ENCODE measurements at regions not wholly inside any gene's neighbourhood (a gene's known extent, or its start where the extent isn't known, plus 50 kb on each side); places are given as distances from the start of the nearest gene placed in this dataset.

DNA sequence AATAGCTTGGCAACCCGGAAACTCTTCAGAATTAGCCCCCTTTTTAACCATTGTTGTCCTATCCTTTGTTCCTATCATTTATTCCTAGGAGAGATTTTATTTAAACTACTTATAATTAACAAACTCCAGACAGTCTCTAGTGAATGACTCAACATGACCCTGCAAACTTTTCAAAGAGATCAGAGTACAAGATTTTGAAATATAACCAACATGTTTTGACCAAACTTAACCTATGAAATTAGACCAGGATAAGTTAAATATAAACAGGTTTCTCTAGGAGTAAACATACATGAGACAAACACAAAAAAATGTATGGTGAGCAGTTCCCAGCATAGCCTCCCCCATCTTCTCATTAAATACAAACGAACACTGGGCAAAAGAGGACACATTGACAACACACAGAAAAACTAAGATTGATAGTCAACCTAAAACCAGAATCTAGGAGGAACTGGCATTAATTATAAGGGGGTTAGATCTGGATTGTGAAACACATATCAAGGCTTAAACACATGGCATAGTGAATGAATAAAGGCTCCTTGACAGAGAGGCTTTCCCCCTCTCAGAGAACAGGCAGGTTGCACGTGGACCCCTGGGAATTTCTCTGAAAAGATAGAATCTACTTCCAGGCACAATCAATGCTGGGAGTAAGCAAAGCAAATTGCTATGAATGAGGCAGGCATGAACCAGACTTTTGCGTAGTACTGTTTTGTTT lies 284.1 kb downstream of the IRS1 start:
- no peak for DNase-seq

DNA sequence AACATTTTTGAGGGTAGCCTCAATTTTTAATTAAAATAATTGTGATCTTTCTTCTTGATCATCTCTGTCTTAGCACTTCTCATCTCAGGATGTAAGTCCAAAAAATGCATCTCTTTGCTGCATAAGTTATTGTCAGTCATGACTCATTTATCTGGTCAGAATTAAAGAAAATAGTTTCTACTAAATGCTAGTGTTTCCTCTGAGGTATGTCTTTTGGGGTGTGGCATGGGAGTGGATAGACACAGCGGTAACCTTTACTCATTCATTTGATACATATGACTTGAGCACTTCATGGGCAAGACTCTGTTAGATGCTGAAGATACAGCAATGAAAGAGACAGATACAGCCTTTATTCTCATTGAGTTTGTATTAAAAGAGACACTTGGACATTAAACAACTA lies 284.7 kb downstream of the IRS1 start:
- DNase-seq = no peak

GRCh38 chr2:226511311-226511710 lies 288.3 kb downstream of the IRS1 start:
- DNase-seq = no peak

DNA sequence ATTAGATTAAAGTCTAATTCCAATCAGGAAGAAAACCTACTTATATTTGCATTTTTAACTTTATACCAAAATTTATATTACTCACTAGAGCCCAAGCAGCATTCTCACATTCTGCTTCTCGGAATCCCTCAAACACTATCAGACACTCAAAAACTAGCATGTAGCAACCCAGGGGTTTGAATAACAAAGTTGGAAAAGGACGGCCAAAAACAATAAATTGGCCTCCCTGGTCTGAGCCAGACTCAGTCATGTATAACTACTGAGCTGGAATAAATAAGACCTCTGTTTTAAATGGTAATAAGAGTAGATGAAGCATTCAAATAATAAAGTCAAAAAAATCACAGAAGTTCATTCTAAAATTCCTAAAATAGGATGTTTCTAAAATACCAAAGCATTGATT lies 290.9 kb downstream of the IRS1 start:
- no peak for DNase-seq

- no peak for DNase-seq
These were observed 291.6 kb downstream of the IRS1 start for GRCh38 chr2:226508005-226508404.

- DNase-seq = no peak
These were observed 302.3 kb downstream of the IRS1 start for GRCh38 chr2:226497146-226497909.

GRCh38 chr2:226496273-226496550 lies 303.4 kb downstream of the IRS1 start:
- no peak for DNase-seq

- DNase-seq = no peak
These were observed 304.0 kb downstream of the IRS1 start for GRCh38 chr2:226495466-226496272.

GRCh38 chr2:226491112-226491511 lies 308.5 kb downstream of the IRS1 start:
- DNase-seq = no peak

DNA sequence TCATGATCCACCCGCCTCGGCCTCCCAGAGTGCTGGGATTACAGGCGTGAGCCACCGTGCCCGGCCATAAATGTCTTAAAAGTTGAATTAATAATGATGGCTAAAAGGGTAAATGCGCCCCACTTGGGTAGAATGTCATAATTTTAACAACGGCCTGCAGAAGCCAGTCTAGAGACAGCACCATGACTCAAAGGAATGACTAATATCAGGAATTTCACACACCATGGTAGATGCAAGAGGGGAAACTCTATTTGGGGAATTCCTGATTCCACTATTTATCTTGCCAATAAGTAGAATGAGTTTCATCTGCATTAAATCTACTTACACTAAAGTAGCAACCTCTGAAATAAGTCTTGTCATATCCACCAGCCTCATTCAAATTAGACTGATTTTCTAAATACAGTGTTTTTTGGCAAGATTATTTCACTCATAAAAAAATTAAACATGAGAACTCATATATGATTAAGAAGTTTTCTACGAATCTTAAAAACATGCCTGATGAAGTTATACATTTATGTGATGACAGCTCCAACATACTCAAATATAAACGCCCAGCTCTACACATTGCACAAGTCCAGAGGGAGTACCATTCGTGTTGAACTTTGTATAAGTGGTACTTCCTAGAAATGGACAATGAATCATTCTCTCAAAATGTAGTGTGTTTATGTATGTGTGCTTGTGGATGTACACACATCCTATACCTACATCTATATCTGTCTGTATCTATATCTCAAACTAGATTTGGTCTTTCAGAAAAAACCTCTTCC lies 309.7 kb downstream of the IRS1 start:
- no peak for DNase-seq

DNA sequence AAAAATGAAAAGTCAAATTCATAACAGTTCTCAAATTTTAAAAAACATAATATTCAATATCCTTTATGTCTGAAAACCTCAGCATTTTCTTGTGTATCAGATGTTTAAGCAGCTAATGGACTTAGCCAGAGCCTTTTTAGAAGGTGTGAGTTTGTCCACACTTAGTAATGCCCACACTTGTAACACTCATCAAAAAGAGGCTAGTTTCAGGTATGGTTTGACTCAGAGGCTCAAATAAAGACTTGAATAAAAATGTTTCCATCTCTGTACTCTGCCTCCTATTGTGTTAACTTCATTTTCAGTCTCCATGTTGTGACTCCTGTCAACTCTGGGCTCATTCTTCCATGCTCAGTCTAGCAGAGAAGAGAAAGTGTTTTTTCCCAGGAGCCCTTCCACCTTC lies 311.6 kb downstream of the IRS1 start:
- DNase-seq = no peak

GRCh38 chr2:226487573-226487972 lies 312.0 kb downstream of the IRS1 start:
- DNase-seq = no peak

DNA sequence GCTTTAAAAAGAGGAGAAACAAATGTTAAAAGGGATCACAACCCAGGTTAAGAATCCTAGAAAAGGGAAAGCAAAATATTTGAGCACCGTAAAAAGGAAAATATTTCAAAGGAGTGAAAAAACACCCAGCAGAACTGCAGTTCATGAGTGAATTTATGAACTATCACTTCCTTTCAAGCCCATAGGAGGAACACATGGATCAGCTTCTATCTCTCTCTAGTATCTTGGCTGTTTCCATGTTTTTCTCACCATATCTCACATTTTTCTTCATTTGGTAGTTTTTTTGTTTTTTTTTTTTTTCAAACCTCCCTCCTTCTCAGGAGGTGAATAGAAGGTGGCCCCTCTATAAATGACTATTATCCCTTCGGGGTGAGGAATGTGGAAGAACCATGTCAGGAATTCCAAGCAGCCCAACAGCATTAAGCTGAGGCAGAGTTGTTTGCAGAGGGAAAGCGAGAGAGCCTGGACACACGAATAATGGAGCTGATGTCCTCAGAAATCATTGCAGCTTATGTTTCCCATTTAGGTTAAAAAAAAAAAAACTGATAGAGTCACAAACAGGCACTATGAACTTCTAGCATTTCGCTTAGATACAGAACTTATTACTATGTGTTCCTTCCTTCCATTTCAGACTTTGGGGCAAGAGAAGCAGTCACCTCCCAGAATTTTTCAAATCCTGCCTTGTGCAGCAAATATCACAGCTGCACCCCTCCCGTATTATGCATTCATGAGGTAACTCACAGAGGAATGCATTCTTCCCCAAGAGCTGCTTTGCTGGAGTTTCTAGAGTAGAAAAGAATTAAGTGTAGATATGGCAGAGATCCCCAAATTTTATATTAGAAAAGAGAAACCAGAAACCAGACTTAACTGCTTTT lies 315.6 kb downstream of the IRS1 start:
- DNase-seq = no peak

DNA sequence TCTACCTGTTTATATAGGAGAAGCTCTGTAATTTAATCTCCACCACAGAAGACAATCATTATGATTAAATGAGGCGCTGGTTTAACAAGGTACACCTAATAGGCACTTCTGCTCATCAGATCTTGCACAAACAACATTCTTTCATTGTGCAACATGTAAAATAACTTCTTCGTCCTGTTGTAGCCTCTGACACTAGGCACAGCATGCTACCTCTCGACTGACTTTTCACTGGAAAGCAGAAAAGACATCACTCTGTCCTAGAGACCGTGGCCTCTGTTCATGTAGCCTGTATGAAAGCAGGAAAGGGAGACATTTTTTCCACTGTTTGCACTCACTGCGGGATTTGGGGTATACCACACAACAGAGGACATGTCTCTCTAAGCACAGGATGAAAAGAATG lies 316.5 kb downstream of the IRS1 start:
- DNase-seq = no peak

DNA sequence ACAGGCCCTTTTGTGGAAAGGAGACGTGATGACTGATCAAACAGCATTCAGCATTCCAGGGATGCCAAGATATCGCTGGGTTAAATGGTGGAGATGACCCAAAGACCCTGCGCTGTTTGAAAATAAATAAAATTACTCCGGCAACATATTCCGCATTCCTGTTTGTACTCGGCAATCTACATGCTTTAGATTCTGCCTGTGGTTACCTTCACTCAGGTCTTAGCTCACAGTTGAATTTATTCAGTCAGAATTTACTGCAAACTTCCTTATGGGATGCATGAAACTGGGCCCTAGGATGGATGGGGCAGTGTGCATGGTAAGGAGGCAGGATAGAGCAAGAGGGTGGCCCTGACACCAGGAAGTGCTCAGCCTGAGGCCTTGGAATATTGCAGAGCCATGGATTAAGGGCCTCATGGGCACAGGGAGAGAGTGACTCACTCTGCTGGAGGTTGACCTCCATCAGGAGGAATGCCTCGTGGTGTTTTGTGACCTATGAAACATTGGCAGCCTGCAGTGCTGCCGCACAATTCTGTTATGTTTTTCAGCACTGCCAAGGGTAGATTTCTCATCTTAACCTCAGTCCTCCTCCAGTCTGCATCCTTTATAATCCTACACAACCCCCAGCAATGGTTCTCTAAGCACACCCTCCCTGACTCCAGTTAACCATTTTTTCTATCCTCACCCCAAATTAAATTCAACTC lies 321.4 kb downstream of the IRS1 start:
- no peak for DNase-seq

DNA sequence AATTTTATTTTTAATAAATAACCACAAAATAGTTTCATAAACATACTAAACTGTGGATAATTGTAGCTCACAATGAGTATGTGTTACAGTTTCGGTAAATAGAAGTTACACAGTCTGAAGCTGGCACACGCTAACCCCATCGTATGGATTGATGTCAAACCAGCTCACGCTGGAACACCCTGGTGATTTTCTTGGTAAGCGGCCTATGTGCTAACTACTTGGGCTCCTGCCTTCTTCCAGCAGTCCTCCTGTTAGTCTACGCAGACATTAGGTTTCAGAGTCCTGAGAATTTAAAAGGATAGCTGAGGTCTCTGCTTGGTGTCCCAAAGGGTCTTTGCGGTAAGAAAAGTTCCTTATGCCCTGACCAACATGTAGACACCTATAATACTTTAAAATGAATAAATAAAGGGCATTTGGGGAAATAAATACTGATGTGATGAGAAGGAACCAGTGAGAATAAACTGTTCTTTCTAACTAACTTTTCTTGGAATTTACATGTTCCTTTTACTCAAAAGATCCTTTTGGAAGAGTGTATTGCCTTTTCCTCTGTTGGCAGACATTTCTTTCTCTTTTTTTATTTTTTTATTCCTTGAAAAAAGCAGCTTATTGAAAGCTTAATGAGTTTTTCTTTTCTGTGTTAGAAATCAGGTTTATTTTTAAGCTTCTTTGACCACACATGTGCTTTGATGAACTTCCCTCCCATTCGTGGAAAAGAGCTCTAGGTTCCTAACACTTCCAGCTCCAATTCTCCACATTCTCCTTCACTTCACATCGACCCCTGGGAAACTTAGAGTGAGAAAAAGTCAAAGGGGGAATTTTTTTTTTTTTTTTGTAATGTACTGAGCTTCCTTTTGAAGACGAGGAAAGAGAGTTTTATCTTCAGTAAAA lies 322.2 kb downstream of the IRS1 start:
- no peak for DNase-seq

DNA sequence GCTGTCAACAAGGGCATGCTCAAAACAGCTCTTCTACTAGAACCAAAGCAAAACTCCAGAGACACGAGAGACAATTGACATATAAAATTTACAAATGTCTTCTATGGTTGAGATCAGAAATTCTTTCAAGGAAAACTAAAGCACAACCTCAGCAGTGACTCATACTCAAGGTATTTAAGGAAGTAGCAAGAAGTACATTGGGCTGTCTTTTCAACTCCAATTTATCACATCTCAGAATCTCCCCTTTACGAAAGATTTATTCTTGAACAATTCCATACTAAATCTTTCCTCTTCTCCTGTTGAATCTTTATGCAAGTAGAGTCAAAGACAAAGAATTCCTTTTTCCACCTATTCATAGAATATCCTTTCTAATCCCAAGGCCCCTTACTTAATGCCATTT lies 324.0 kb downstream of the IRS1 start:
- no peak for DNase-seq

DNA sequence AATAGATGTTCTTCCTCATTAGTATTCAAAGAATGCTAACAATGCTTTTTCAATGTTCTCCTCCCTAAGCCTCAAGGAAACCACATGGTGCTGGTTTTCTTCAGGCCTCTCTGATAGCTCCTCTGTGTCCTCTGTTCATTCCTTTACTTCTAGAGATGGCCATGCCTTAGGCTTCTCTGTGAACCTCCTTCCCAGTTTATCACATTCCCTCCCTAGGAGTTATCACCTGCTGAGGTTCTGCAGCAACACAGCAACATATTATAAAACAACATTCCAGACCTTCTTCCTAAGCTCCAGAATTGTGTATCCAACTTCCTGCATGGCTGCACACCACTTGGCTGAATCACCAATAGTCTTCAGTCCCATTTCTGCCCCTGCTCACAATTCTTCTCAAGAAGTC lies 325.5 kb downstream of the IRS1 start:
- DNase-seq = no peak

DNA sequence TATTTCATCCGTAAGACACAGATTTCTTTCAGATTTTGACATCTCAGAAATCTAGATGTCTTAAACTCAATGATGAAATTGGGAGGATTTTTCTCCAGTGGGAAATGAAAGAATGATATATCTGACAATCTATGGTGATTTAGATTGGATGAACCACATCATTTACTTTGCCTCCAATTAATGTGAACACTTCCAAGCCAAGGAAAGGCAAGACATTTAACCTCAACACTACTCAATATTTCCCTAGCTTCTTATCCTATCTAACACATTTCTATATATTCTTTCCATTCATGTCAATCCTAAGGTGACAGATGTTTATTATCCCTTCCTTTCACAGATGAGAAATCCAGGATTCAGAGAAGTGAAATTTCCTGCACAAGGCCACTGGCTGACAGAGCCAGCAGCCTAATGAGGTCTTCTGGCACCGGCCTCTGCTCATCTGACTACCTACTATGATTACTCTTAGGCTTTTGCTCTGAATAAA lies 327.6 kb downstream of the IRS1 start:
- no peak for DNase-seq

- no peak for DNase-seq
These were observed 332.0 kb downstream of the IRS1 start for GRCh38 chr2:226467633-226468032.

All from DMS79 (cell line).